Activated CD8-positive, alpha-beta memory T cell treated with anti-CD3 and anti-CD28 coated beads, Interleukin-2, amount 50 U/mL, for 48 hours (primary cell): ENCODE measurements at regions not wholly inside any gene's neighbourhood (a gene's known extent, or its start where the extent isn't known, plus 50 kb on each side); places are given as distances from the start of the nearest gene placed in this dataset.

Experiments used
- DNase-seq: peaks from one replicate; pipeline ENCODE4 v3.0.0-alpha.2; 2020

DNA sequence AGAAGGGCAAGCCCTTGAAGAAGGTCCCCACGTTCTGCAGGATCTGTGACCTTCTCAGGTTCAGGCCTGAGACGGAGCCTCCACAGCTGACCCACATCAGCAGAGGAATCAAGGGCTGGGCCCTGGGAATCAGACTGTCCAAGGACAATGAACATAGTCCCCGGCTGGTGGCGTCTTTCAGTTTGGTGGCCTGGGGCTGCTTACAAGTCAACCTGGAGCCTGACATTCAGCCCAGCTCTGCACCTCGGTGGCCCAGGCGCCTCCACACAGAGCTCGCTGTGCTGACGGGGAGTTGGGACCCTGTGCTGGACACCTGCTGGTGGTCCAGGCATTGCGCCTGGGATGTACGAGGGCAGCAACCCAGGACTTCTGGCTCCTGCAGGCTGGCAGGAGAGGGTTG lies 523.5 kb downstream of the TBC1D22A start:
- no peak for DNase-seq

DNA sequence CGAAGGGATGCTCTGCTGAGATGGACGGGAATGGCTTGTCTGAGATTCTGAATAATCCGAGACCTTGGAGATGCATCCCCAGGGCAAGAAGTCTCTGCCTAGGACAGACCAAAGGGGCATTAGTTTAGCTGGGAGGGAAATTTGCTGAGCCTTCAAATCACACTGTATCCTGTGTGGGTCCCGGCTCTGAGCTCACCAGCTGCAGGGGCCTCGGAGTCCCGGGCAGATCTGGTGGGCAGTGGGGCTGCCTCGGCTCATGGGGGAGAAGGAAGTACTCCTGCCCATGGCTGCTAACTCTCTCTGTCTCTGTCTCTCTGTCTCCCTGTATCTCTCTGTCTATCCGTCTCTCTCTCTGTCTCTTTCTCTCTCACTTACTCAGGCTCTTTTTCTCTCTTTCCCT lies 522.4 kb downstream of the TBC1D22A start:
- no peak for DNase-seq

DNA sequence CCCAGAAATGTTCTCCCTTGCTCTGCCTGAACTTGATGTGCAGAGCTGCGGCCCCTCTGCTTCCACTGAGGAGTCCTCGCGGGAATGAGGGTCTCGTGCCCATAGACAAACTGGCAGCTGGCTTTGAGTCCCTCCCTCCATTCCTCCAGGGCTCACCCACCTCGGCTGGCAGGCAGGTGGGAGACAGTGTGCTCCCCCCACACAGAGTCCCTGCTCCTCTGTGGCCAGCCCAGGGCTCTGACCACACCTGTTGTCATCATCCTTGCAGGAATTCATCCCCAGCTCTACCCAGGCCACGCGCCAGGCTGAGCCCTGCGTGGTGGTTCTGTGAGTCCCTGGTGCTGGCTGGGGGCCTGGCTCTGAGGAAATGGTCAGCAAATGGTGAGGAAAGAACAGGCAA lies 521.9 kb downstream of the TBC1D22A start:
- no peak for DNase-seq

DNA sequence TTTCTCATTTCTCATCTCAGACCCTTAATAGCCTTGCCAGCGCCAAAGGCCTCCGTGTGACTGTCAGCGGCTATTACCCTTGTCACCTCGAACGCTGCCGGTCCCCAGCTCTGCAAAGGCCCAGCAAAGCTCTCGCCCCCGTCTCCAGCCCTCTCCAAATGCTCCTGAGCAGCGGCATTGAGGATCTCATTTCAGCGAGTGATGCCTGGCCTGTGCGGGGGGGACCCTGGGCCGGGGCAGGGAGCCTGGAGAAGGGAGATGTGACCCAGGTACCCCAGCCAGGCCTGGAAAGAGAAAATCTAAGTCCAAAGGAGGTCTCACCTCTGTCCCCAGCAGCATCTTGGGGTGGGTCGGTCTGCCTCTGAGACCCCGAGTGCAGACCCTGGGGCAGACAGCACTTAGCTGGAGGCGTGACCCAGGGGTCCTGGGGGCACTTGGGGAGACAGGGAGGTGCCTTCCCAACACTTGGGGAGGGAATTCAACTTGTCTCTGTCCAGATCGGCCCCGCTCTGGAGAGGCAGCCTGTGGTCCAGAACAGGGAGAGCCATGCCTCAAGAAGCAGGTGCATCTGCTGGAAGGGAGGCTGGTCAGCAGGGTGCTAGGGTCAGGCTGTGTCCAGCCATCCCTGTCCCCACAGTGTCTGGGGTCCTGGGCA lies 521.3 kb downstream of the TBC1D22A start:
- no peak for DNase-seq

DNA sequence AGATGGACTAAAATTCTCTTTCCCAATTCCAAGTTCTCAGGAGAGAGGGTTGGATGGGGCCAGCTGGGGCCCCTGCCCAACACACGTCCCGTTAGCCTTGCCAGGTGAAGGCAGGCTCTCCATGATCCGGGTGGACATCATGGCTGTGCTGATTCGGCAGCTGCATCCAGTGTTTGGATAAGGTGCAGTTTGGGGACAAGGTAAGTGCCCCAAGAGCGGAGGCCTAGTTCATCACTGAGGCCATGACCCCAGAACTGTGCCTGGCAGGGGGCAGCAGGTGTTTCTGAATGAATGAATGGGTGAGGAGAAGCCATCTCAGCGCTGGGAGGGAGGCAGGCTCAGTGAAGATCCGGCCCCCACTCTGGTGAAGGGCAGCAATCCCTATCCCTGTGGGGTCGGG lies 520.4 kb downstream of the TBC1D22A start:
- no peak for DNase-seq

DNA sequence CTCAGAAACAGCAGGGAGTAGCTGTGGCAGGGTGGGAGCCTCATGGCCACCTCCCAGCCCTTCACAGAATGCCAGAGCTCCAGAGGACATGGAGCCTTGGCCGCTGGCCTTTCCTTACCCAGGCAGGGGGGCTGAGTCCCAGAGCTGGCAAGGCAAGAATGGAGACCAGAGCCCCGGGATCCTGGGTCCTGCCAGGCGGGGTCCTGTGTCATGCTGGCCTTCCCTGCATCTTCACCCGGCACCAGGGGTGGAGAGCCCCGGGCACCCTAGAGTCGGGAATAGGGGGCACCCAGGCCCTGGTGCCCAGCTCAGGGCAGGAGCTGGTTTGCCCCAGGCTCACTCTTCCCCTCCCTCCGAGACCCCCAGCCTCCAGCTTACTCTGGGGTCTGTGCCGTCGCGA lies 519.9 kb downstream of the TBC1D22A start:
- DNase-seq: no peak

DNA sequence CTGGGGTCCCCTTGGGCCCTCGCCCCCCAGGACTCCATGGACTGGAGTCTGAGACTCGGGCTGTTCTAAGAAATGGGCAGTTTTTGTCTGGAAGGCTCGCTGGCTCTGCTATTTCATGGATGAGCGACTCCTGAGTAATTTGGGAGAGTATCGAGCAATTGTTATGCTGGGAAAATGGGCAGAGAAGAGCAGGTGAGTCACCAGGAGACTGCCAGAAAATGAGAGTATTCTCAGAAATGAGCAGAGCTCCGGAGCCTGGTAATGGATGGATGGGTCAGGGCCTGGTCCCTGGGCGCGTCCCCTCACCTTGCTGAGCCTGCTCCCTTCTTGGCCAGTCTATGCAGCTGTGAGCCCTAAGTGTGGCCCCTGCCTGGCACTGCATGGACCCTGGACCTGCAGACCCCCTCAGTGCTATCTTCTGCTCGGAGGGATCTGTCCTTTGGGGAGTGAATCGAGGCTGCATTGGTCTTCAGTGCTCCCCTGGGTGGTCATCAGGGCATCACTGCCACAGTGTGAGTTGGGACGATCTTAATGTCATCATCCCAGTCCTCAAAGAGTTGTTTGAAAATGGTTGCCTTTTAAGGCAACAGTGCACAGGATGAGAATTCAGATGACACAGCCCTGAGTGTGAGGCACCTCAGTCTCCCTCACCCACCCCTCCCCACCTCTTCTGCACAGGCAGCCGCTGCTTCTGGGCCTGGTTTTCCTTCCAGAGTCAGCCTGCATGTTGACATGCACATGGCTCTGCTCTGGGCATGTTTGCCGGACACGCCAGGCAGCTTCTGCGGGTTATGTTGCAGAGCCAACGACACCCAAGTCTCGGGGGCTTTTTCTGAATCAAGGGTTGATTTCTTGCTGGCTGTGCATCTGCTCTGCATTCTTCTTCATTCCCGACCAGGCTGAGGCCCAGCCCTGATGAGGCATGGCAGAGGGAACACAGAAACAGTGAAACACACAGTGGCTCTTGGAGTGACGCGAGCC lies 519.0 kb downstream of the TBC1D22A start:
- no peak for DNase-seq

DNA sequence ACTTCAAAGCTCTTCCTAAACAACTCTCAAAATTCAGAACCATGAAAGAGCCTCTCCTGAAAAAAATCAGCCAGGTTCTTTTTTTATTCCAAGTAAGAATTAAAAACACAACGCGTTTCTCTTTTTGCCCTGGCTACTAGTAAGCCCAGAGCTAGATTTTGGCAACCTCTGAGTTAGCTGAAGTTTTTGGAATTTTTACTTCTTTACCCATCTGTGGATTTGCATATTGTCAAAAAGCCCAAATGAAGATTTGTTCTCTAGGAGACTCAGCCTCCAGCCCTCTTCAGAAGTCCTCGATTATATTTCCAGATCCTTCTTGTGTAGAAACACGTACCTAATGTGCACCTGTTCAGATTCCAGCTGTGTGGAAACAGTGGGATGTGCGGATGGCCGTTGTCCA lies 517.9 kb downstream of the TBC1D22A start:
- DNase-seq: no peak

DNA sequence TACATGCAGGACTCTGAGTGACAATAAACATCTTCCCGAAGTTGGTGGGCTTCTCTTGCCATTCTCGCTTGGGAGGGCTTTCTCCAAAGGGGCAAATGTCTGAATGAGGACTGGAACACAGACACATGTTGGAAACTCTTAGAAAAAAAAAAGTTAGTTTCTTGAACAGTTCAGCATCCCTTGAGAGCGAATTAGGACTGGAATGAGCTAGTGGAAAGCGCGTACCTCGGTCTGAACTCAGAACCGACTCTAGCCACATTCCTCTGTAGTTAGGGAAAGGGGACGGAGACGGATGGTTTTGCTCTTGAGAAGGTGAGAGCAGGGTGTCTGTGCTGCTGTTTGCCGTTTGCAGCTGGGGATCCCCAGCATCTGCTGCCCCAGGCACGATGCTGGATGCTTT lies 517.3 kb downstream of the TBC1D22A start:
- DNase-seq: no peak

DNA sequence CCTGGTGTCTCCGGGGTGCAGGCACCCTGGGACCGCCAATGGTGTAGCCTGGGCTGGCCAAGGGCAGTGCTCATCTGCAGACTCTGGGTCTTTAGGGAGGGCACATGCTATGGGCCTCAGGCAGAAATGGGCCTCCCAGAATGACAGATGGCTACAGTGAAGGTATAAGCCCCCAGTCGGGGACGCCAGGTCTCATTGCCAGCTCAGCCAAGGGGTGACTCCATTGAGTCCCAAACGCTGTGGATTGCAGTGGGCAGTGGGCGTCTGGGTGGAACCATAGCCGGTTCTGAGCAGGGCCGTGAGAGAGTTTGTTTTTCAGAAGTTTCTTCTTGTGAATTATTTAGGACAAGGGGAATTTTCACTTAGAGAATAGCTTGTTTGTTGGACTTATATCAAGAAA lies 516.9 kb downstream of the TBC1D22A start:
- no peak for DNase-seq

DNA sequence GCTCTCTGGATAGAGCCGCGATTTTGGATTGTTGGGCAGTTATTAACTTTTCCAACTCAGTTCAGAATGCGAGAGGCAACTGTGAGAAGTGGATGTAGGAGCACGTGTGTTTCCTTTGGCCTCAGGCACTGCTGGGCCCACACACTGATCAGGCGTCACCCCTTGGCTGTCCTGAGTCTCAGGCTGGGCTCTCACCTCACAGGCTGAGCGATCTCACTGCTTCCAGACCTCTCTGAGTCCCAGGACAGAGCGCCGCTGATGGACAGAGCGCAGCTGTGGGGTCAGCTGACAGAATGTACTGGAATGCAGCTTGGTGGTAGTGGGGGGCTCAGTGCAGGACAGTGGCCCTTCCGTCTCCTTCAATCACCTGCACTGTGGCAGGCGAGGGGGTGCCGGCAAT lies 516.2 kb downstream of the TBC1D22A start:
- DNase-seq: no peak

DNA sequence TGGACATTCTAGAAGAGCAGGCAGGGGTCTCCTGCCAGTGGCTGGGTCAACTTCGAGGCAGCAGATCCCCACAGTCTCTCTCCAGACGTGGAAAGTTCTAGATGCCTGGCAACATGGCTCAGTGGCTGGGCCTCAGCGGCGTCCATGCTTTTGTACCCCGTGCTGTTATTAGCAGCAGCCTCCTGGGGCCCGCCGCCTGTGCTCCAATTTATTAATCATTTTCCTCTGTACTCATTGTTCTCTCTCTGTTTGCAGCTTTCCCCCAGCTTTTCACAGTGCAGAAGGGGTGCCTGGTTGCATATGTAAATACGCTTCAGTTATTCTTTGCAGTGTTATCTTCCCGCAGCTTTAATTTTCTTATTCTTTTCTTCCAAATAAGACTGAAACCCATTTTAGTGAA lies 515.1 kb downstream of the TBC1D22A start:
- no peak for DNase-seq

DNA sequence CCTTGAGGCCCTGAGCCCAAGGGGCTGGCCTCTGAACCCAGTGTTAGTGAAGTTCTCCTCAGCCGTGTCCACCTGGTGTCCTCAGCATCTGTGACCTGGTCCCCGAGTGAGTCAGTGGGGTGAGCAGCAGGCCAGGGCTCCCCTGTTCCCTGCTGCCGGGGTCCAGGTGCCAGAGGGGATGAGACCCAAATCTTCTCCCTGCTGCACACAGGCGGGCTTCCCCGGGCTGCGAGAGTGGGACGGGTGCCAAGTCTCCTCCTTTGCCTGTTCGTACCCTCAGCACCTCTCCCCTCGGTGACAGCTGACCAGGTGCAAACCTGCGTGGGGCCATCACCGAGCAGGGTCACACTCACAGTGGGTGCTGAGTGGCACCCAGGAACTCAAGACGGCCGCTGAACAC lies 514.5 kb downstream of the TBC1D22A start:
- DNase-seq: no peak

DNA sequence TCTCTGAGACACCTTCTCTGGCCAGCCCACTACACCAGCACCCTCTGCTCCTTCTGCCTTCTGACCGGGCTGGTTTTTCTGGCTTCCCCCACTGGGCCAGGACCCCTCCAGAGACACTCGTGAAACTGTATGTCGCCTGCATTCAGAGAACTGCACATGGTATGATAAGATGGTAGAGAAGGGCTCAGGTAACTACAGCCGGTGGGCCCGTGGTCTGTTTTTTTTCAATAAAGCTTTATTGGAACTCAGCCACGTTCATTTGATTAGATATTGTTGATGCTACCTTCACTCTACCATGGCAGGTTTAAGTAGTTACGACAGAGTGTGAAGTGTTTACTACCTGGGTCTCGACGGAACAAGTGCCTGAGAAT lies 514.0 kb downstream of the TBC1D22A start:
- DNase-seq: no peak

DNA sequence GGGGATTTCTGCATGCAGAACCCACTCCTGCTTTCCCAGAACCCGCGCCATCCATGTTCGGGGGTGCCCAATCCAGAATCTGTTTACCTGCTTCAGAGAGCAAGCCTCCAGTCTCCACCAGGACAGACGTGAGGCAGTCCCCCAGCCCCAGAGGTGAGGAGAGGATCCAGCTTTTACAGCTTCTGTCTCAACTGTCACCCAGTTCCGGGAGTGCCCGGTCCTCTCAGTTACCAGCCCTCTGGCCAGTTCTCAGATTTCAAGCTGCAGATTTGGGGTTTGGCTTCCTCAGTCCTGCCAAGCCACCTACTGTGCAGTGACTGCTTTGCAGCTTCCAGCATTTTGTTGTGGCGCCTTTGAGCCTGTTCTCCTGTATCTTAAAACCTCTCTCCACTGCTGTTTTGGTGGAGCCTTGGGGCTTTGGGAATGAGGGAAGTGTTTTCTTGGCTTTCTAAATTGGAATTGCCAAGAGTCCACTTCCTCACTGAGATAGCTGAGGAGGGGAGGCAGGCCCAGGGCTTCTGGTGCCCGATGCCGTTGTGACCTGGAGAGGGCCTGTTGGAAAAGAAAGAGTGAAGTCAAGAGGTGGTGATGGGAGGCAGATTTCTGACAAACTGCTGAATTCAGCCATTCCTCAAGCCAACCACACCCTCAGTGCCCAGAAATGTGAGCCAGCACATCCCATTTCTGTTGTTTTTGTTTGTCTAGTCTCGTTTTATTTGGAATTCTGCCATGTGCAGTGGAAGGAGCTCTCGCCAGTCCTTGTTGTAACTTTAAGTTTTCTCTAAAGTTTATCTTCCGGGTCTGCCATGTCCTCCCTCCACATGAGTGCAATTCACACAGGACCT lies 513.4 kb downstream of the TBC1D22A start:
- DNase-seq: no peak

DNA sequence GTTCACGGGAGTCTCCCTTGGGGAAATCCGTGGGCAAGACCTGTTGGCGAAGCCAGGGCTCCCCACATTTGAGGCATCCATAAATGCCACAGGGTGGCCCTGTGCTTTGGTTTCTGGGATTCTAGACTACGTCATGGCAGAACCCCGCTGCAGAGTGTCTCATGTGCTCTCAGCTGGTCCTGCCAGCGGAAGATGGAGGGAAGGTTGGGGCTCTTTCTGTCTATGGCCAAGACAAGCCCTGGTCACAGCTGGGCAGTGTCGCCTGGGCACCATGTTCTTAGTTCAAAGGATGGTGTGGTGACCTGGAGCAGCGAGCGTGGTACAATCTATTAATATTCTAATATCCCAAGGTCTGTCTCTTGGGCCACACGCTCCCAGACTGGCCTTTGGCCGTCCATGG lies 511.7 kb downstream of the TBC1D22A start:
- no peak for DNase-seq

DNA sequence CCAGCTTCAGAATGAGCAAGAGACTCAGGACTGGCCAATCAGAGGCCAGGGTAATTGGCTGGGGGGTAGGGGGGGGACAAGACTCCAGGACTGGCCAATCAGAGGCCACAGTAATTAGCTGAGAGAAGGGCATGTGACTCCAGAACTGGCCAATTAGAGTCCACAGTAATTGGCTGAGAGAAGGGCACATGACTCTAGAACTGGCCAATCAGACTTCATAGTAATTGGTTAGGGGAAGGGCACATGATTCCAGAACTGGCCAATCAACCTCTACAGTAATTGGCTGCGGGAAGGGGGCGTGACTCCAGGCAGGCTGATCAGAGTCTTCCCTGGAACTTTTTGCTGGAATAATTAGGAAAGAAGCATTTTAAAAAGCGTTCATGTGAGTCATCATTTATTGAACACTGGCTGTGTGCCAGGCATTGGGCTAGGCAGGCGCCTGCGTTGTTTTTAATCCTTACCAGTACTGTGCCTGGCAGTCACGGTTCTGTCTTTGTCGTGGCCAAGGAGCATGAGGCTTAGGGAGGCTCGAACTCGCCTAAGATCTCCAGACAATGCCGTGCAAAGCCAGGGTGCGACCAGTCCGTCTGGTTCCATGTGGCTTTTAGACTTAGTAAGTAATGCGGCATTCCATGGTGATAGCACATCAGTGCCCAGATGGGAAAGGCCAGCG lies 508.1 kb downstream of the TBC1D22A start:
- DNase-seq: no peak

DNA sequence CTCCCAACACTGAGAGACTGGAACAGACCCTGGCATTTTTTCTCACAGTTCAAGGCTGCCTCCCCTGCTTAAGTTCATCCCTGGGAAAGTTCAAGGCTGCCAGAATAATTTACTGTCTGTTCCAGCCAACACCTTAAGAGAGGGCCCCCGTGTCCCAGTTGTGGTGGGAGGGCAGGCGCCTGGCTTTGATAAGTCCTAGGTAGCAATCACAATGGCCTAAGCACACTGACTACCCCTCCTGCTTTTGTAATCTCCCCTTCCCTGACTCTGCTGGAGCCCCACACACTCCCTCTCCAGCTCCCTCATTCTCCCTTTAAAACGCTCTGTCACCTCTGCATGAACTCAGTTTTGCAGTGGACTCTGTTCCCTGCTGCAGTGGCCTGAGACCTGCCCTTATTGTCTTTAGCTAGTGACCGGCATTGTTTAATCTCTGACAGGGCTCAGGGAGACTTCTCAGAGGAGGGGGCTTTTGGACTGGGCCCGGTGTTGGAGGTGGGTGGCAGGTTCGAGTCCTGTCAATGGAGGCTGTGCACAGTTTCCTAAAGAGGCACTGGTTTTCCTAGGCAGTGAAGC lies 507.2 kb downstream of the TBC1D22A start:
- no peak for DNase-seq

DNA sequence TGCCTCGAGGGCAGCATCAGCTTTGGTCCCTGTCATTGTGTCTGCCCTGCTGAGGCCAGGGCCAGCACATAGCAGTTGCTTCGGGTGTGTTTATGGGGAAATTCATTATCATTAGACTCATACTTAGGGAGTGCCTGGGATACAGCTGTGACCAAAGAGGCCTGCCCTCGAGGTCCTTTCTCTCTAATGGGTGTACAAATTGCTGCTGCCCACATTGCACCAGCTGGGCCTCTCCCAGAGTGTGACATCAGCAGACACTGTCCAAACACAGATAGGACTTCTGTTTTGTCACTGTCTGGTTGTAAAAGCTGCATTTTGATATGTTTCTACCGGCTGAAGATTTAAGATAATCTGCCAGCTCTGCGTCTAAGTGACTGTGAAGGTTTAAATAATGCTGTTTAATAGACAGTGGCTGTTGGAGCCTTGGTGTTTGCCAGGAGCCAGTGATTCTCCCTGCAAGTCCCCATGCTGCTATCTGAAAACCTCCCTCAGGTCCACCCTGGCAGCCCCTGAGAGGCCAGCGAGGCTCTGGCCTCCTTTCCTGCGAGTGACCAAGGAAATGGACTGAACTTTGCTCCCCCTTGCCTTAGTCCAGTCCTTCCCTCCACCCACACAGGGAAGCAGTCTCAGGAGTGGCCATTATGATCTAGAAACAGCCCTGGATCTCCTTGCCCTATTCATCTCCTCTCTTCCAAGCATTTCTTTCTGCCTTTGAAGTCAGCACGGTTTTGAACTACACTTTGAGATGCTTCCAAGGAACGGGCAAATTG lies 505.2 kb downstream of the TBC1D22A start:
- no peak for DNase-seq

DNA sequence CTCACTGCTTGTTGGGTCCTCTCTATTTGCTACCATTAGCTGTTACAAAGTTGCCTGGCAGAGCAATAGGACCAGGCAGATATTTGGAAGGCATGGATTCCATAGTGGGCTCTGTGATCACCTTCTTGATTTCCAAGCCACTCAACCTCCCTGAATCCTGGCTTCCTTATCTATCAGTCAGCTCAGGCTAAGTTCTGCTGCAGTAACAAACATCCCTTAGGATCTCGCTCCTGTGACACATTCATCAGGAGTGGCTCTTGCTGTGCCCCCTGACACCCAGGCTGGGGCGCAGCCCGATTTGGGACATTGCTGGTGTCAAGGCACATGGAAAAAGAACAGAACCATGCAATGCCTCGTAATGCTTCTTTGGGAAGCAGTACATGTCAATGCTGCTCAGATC lies 503.9 kb downstream of the TBC1D22A start:
- no peak for DNase-seq

DNA sequence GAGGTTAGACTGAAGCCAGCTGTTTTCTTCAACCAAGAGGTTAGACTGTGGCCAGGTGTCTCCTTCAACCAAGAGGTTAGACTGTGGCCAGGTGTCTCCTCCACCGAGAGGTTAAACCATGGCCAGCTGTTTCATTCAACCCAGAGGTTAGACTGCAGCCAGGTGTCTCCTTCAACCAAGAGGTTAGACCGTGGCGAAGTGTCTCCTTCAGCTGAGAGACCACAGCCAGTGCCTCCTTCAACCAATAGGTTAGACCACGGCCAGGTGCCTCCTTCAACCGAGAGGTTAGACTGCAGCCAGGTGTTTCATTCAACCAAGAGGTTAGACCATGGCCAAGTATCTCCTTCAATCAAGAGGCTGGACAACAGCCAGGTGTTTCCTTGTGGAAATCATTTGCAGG lies 498.1 kb downstream of the TBC1D22A start:
- DNase-seq: no peak

DNA sequence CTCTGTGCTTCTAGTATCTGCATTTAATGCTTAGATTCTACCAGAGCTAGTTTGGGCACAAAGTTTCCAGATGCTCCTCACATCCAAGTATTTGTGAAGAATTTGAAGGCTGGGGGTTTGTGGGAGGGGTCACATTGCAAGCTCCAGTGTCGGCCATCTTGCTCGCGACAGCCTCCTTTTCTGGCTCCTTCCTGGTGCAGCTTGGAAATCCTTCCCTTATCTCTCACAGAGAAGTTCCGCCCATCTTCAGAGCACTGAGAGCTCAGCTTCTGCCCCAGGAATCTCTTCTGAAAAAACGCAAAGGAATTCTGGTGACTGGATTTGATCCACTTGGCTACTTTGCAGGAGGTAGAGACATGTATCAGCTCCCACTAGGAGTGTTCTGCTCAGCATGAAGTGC lies 497.5 kb downstream of the TBC1D22A start:
- DNase-seq: no peak
